Neuronal stem cell (in vitro differentiated cells): ENCODE measurements at regions not wholly inside any gene's neighbourhood (a gene's known extent, or its start where the extent isn't known, plus 50 kb on each side); places are given as distances from the start of the nearest gene placed in this dataset.
A peak's percentile ranks its signal among the peaks of the same experiment; 100 is the strongest.

Experiments
- DNase-seq: peaks from one replicate; pipeline ENCODE4 v3.0.0-alpha.2; 2013; ENCODE audit warnings: low spot score
- H2AFZ ChIP-seq: one replicate; pipeline ENCODE4 v1.6.1; 2013; ENCODE audit warnings: mild to moderate bottlenecking, low read length, inconsistent platforms
- H2AK5ac ChIP-seq: 2 replicates; pipeline ENCODE4 v1.6.1; 2013; ENCODE audit warnings: low read depth, mild to moderate bottlenecking, inconsistent platforms, low read length, moderate library complexity, mixed read lengths
- H2BK120ac ChIP-seq: 2 replicates; pipeline ENCODE4 v1.6.1; 2013; ENCODE audit warnings: low read depth, mild to moderate bottlenecking, inconsistent platforms, low read length, moderate library complexity, mixed read lengths
- H2BK12ac ChIP-seq: one replicate; pipeline ENCODE4 v1.6.1; 2013; ENCODE audit warnings: low read length, inconsistent platforms
- H2BK15ac ChIP-seq: 2 replicates; pipeline ENCODE4 v1.6.1; 2013; ENCODE audit warnings: mild to moderate bottlenecking, low read length, inconsistent platforms, mixed read lengths
- H2BK5ac ChIP-seq: one replicate; pipeline ENCODE4 v1.6.1; 2013; ENCODE audit warnings: inconsistent platforms, mild to moderate bottlenecking, low read length, moderate library complexity
- H3K14ac ChIP-seq: one replicate; pipeline ENCODE4 v1.6.1; 2013; ENCODE audit warnings: low read length, inconsistent platforms
- H3K18ac ChIP-seq: 2 replicates; pipeline ENCODE4 v1.6.1; 2013; ENCODE audit warnings: low read length, inconsistent platforms
- H3K23ac ChIP-seq: 2 replicates; pipeline ENCODE4 v1.6.1; 2013; ENCODE audit warnings: low read depth, mild to moderate bottlenecking, mixed read lengths, low read length, inconsistent platforms; ENCODE audit not compliant: poor library complexity
- H3K27ac ChIP-seq: replicated peaks from 3 replicates; pipeline ENCODE4 v1.5.1; 2013; ENCODE audit warnings: low read length, inconsistent platforms
- H3K27me3 ChIP-seq, 3 experiments: 2 replicates each; pipeline ENCODE4 v1.6.1; 2013; ENCODE audit warnings: low read length in 3 of 3, mild to moderate bottlenecking in 2 of 3, inconsistent platforms in 1 of 3, low read depth in 1 of 3, mixed read lengths in 1 of 3, moderate library complexity in 1 of 3; ENCODE audit not compliant: control insufficient read depth in 3 of 3, insufficient read depth in 3 of 3
- H3K36me3 ChIP-seq, 2 donors: replicated peaks in 1 of 2; 2 replicates each; pipeline ENCODE4 v1.6.1; 2013; ENCODE audit warnings: low read length in 2 of 2; ENCODE audit not compliant: control insufficient read depth in 2 of 2, insufficient read depth in 2 of 2
- H3K4ac ChIP-seq: 2 replicates; pipeline ENCODE4 v1.6.1; 2013; ENCODE audit warnings: inconsistent platforms, mild to moderate bottlenecking, low read length, moderate library complexity
- H3K4me1 ChIP-seq, 2 donors: 1 replicate in 1 of 2; 2 replicates in 1 of 2; pipeline ENCODE4 v1.6.1; 2013; ENCODE audit warnings: low read length in 2 of 2, low read depth in 1 of 2; ENCODE audit not compliant: control insufficient read depth in 2 of 2, insufficient read depth in 1 of 2
- H3K4me2 ChIP-seq: one replicate; pipeline ENCODE4 v1.6.1; 2013; ENCODE audit warnings: mild to moderate bottlenecking, low read length, inconsistent platforms; ENCODE audit not compliant: insufficient read depth, poor library complexity, severe bottlenecking
- H3K4me3 ChIP-seq, 2 donors: 2 replicates each; pipeline ENCODE4 v1.5.1; 2013; ENCODE audit warnings: low read length in 2 of 2, mild to moderate bottlenecking in 2 of 2, inconsistent platforms in 1 of 2, moderate library complexity in 1 of 2
- H3K79me1 ChIP-seq: one replicate; pipeline ENCODE4 v1.6.1; 2013; ENCODE audit warnings: low read depth, mild to moderate bottlenecking, inconsistent platforms, low read length, moderate library complexity
- H3K9ac ChIP-seq: one replicate; pipeline ENCODE4 v1.6.1; 2013; ENCODE audit warnings: mild to moderate bottlenecking, low read depth, low read length, inconsistent platforms; ENCODE audit not compliant: poor library complexity
- H3K9me3 ChIP-seq, 2 donors: replicated peaks in 1 of 2; 2 replicates each; pipeline versions ENCODE3 to v1.6.1; 2013; ENCODE audit warnings: low read length in 2 of 2, mild to moderate bottlenecking in 2 of 2, inconsistent platforms in 1 of 2, low read depth in 1 of 2, mixed read lengths in 1 of 2, moderate library complexity in 1 of 2; ENCODE audit not compliant: control insufficient read depth in 2 of 2, insufficient read depth in 1 of 2
- H4K8ac ChIP-seq: one replicate; pipeline ENCODE4 v1.6.1; 2013; ENCODE audit warnings: low read depth, mild to moderate bottlenecking, inconsistent platforms, low read length, moderate library complexity
- H4K91ac ChIP-seq: one replicate; pipeline ENCODE4 v1.6.1; 2013; ENCODE audit warnings: low read length, low read depth, mild to moderate bottlenecking, inconsistent platforms; ENCODE audit not compliant: poor library complexity
- WGBS, 2 donors: extraction: QIAGEN DNeasy Blood & Tissue Kit; methylation state at CpG; one replicate each; pipeline ENCODE4 v1.1.7; 2013; ENCODE audit warnings: missing lambda C conversion rate in 2 of 2, mixed read lengths in 1 of 2; ENCODE audit not compliant: insufficient read length in 2 of 2, insufficient replicate concordance in 1 of 2; ENCODE audit errors: extremely low coverage in 2 of 2; 5-methylcytosine and 5-hydroxymethylcytosine counted together

DNA sequence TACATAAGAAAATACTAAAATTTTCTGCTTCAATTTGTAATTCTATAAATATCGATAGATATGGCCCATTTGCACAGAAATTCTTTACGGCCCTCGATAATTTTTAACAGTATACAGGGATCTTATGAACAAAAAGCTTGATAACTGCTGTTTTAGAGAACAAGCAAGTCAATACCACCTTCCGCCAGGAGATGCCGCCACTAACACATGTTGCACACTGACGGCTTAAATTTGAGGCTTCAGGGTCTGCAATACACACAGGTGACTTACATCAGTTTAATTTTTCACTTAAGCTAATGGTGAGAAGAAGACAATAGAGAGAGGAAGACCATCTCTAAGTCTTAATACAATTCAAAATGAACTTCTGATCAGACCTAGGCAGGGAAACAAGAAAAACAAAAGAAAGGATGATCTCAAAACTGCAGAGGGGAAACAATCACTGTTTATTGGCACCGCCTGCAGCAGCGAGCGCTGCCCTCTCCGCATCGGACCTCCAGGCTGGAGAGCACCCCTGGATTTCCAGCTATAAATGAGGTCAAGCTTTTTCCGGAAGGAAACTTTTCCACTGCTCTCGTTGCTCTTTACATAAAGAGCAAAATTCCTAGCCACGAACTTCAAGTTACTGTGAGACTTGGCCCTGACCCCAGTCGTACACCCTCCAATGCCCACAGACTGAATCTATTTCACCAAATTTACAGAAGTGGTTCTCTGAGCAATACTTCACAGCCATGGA lies 53.9 kb downstream of the OTOR start:
- Histone ChIP-seq H3K27ac (no peak overlapping the region), H3K23ac (no peak overlapping the region), H3K9ac (no peak overlapping the region), H3K27me3 (peaks cover 0 to 4% (median 0%) of the 10 kb centered on the region in 3 experiments), H3K4me3 (no peak overlapping the region), H4K91ac (no peak overlapping the region), H2AFZ (no peak overlapping the region), H3K36me3 (no peaks in the 10 kb centered on the region), H2BK15ac (no peak overlapping the region), H3K14ac (no peak overlapping the region), H2BK120ac (no peak overlapping the region), H3K79me1 (no peaks in the 10 kb centered on the region), H2AK5ac (no peak overlapping the region), H3K4me1 (no peaks in the 10 kb centered on the region), H3K4ac (no peak overlapping the region), H3K18ac (no peak overlapping the region), H3K4me2 (no peak overlapping the region), H4K8ac (no peak overlapping the region), H3K9me3 (no peaks in the 10 kb centered on the region), H2BK5ac (no peak overlapping the region), H2BK12ac (no peak overlapping the region)
- WGBS, 2 donors: no CpG with 5 or more reads among the region's 15 CpGs
- DNase-seq: peak; percentile 66

DNA sequence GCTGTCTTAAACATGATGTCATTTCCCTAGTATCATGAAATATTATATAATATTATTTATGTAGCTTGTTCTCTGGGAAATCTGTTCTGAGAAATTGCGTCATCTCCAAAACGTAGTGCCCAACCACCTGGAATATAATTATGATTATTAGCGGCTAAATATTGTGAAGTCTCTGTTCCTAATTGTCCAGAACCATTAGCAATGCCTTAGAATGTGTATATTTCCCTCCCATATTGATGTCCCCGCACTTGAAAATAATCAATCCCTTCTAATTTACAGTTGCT lies 54.4 kb downstream of the OTOR start:
- Histone ChIP-seq H3K23ac (no peak overlapping the region), H2AFZ (no peak overlapping the region), H3K18ac (no peak overlapping the region), H4K8ac (no peak overlapping the region), H2BK5ac (no peak overlapping the region), H3K27ac (no peak overlapping the region), H3K4me3 (no peak overlapping the region), H2BK15ac (no peak overlapping the region), H3K4me1 (no peaks in the 10 kb centered on the region), H3K4ac (no peak overlapping the region), H3K36me3 (no peaks in the 10 kb centered on the region), H2BK12ac (no peak overlapping the region), H3K79me1 (no peaks in the 10 kb centered on the region), H2BK120ac (no peak overlapping the region), H2AK5ac (no peak overlapping the region), H3K9me3 (peaks cover 0 to 1% of the 10 kb centered on the region in 2 donors), H3K9ac (no peak overlapping the region), H3K27me3 (peaks cover 0 to 4% (median 0%) of the 10 kb centered on the region in 3 experiments), H3K14ac (no peak overlapping the region), H3K4me2 (no peak overlapping the region), H4K91ac (no peak overlapping the region)
- DNase-seq: no peak
- no CpG with 5 or more reads among the region's 4 CpGs for WGBS, 2 donors

DNA sequence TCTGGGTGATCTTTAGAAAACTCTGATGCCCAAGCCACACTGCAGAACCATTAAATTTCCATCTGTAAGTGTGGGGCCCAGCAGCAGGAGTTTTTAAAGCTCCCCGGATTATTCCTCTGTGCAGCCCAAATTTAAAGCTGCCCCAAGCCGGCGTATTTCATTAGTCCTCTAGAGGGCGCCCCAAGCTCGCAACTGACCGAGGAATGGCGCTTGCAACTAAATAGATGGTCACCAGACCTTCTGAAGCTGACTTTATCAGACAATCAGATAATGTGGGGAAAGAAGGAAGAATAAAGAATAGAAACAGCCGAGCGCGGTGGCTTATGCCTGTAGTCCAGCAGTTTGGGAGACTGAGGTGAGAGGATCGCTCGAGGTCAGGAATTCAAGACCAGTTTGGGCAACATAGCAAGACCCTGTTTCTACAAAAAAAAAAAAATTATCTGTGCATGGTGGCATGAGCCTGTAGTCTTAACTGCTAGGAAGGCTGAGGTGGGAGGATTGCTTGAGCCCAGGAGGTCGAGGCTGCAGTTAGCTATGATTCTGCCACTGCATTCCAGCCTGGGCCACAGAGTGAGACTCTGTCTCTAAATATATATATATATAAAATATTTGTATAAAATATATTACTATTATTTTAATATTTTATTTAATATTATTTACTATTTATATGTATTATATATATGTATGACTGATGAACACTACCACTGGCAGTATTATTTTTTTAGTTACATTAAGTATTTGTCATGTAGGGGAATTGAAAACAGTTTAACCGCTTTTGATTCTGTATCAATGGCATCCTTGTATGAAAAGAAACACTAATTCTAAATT lies 56.0 kb downstream of the OTOR start:
- no peak overlapping the region for H3K27ac ChIP-seq
- DNase-seq: peak; percentile 72
- H3K27me3 ChIP-seq: peaks cover 0 to 8% (median 0%) of the 10 kb centered on the region in 3 experiments
- H2BK12ac ChIP-seq: no peak overlapping the region
- no peak overlapping the region for H2AK5ac ChIP-seq
- H3K18ac ChIP-seq: no peak overlapping the region
- no peak overlapping the region for H2BK5ac ChIP-seq
- H3K9me3 ChIP-seq: peaks cover 0 to 1% of the 10 kb centered on the region in 2 donors
- H4K91ac ChIP-seq: no peak overlapping the region
- no CpG with 5 or more reads among the region's 14 CpGs for WGBS, 2 donors
- no peak overlapping the region for H3K4me2 ChIP-seq
- no peaks in the 10 kb centered on the region for H3K79me1 ChIP-seq
- H2AFZ ChIP-seq: no peak overlapping the region
- no peak overlapping the region for H3K14ac ChIP-seq
- no peak overlapping the region for H3K23ac ChIP-seq
- H2BK15ac ChIP-seq: no peak overlapping the region
- no peak overlapping the region for H3K4me3 ChIP-seq
- H3K9ac ChIP-seq: no peak overlapping the region
- H4K8ac ChIP-seq: no peak overlapping the region
- no peaks in the 10 kb centered on the region for H3K4me1 ChIP-seq
- no peak overlapping the region for H3K4ac ChIP-seq
- H3K36me3 ChIP-seq: no peaks in the 10 kb centered on the region
- no peak overlapping the region for H2BK120ac ChIP-seq

DNA sequence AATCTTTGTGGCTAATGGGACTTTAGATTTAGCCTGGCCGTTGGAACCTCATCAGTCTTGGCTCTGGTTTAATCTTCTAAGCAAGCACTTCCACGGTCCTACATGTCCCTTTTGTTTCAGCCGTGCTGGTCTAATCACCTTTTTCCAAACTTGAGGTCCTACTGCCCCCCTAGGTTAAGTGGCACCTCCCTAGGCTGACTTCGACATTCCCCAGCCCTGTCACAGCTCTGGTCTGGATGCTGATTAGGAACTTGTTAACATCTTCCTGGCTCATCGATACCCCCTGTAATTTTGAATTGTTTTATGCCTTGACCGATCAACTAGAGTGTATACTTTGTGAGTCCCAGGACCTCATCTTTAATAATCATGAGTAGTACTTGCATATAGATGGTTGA lies 56.6 kb downstream of the OTOR start:
- Histone ChIP-seq H3K4me2 (no peak overlapping the region), H2BK120ac (no peak overlapping the region), H4K91ac (no peak overlapping the region), H3K4me3 (no peak overlapping the region), H4K8ac (no peak overlapping the region), H3K27me3 (peaks cover 0 to 8% (median 0%) of the 10 kb centered on the region in 3 experiments), H2BK15ac (no peak overlapping the region), H2AFZ (no peak overlapping the region), H3K4me1 (no peaks in the 10 kb centered on the region), H3K9ac (no peak overlapping the region), H3K36me3 (no peaks in the 10 kb centered on the region), H2AK5ac (no peak overlapping the region), H2BK12ac (no peak overlapping the region), H3K4ac (no peak overlapping the region), H3K9me3 (peaks cover 0 to 1% of the 10 kb centered on the region in 2 donors), H3K79me1 (no peaks in the 10 kb centered on the region), H2BK5ac (no peak overlapping the region), H3K14ac (no peak overlapping the region), H3K18ac (no peak overlapping the region), H3K23ac (no peak overlapping the region), H3K27ac (no peak overlapping the region)
- WGBS, 2 donors: no CpG with 5 or more reads among the region's 6 CpGs
- DNase-seq: no peak
